Fibroblast of skin of right quadriceps (primary cell): ENCODE measurements at regions not wholly inside any gene's neighbourhood (a gene's known extent, or its start where the extent isn't known, plus 50 kb on each side); places are given as distances from the start of the nearest gene placed in this dataset.

ENCODE experiments used
- DNase-seq: peaks from one replicate; pipeline ENCODE4 v3.0.0-alpha.2; 2013

DNA sequence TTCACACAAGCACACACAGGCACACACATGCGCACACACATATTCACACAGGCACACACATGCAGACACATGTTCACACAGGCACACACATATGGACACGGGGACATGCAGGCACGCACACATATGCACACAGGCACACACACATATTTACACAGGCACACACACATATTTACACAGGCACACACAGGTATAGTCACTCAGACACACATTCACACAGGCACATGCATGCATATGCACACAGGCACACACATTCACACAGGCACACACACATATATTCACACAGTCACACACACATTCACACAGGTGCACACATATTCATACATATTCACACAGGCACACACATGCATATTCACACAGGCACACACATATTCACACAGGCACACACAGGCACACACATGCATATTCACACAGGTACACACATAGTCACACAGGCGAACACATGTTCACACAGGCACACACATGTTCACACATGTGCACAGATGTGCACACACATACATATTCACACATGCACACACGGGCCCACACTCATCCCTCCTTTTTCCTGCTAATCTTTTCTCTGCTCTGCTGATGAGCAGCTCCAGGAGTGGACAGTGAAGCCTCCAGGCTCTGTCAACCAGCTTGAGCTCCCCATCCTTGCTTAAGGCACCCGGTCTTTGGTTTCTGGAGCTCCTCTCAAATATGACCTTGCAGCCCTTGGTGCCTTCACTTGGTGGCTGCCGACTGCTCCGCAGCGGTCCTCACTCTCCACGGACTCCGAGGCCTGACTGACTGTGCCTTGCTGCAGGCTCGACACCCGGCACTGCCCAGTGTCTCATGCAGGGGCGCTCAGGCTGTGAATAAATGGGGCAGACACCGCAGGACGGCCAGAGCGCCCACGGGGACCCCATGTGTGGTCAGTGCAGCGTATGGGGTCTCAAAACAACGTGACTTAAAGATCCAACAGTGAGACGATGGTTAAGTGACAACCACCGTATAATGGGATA lies 581.2 kb upstream of the MGMT start:
- no peak for DNase-seq

DNA sequence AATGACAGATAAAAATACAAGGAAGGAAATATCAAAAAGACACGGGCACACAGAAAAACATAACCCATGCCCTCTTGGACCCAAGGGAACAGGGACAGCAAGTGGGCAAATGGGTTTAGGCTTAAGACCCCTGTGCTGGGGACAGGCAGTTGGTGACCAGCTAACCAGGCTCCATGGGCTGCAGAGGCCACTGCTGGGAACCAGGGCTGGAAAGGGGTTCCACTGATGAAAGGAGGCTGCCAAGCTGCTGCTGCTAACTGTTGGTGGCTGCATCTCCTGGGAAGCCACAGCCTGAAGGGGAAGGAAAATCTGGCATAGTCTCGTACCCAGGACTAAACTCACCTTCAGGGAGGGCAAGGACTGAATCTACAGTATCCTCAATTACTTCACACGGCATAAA lies 579.2 kb upstream of the MGMT start:
- no peak for DNase-seq

DNA sequence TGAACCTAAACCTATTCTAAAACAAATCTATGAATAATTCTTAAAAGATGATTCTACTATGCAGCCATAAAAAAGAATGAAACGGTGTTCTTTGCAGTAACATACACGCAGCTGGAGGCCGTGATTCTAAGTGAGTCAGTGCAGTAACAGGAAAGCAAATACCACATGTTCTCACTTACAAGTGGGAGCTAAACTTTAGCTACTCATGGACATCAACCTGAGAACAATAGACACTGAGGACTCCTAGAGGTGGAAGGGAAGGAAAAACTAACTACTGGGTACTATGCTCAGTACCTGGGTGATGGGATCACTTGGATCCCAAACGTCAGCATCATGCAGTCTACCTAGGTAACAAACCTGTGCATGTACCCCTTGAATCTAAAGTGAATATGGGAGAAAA lies 575.0 kb upstream of the MGMT start:
- no peak for DNase-seq

DNA sequence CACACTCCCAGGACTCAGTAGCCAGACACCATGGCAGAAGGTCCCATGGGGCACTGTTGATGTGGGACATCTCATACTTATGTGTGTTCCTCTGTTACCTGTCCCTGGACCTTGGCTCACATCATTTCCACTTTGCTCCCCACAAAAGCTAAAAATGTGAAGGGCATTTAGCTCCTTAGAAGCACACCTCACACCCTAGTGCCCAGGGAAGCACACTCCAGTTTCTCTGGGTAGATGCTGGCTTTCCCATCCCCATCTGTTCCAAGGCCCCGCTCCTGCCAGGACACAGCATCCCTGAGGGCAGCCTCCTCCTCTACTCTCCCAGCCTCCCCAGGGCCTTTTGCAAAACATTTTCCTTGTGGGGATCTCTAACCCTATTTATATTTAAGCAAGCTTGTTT lies 572.4 kb upstream of the MGMT start:
- no peak for DNase-seq

- DNase-seq, result no peak
Measured at GRCh38 chr10:128895473-128895872, 571.6 kb upstream of the MGMT start.

DNA sequence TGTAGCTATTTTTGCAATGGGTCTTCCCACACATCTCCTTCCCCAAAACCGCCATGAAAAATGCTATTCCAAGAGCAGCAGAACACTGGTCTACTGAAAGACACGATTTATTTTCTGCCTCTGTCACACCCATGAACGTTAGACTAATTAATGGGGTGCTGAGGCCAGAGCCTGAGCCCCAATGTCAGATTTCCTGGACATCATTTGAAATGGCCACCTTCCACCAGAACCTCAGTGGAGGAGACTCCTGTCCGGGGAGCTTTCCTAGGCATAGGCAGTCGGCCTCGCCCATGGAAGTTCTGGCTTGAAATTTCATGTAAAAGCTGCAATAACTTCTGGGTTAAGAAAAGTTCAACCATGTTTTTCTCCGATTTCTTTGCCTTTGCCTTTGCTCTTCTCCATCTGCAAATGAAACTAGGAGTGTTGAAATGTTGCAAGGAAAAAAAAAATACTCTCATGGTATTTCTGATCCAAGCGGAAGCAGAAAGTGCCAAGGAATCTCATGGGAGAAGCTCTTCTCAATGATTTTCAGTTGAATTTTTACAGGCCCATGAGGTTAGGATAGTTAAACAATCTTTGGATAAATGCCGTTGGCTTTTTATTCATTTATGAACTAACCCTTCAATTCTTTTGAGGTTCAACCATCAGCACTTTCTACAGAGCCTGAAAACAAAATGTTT lies 570.8 kb upstream of the MGMT start:
- no peak for DNase-seq

DNA sequence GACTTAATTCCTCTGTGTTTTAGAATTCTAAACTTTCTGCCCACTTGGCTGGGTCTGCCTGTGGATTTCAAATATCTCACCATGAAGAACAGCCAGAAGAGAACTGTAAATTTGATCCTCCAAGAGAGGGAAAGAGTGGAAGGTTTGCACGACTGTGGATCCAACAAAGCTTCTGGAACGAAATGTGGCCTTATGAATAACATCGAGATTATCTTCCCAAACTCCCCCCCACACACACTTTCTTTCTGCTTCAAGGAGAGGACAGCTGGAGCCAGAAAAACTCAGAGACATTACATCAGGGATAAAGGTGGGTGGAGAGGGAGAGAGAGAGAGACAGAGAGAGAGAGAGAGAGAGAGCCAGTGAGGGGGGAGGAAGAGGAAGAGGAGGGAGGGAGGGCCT lies 570.1 kb upstream of the MGMT start:
- DNase-seq, result no peak

- DNase-seq, result no peak
Measured at GRCh38 chr10:128897401-128898129, 569.5 kb upstream of the MGMT start.

GRCh38 chr10:128898133-128898915 lies 568.7 kb upstream of the MGMT start:
- no peak for DNase-seq

DNA sequence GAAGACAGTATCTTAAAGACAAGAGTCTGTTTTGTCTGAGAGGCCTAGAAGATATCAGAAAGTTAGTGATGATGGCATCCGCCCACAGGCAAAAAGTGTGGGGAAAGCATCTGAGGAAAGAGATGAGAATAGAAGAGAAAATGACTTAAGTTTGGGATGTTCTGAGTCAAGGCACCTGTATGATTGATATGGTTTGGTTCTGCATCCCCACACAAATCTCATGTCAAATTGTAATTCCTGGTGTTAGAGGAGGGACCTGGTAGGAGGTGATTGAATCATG lies 568.2 kb upstream of the MGMT start:
- no peak for DNase-seq

GRCh38 chr10:128900456-128900855 lies 566.6 kb upstream of the MGMT start:
- no peak for DNase-seq

DNA sequence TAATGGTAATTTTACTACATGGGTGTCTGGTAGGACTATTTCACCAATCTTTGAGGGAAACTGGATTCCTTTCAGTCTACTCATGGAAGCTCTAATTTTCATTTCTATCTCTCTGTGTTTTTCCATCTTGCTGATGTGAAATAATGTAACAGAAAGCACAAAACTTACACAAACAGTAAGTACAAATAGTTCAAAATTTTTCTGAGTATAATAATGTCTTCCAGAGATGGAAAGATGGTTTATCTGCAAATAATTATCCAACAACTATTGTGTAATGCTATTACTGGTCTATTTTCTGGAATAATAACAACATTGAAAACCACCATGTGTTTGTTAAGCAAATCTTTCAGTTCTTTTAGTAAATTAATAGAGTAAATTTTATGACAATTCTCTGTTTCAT lies 565.8 kb upstream of the MGMT start:
- no peak for DNase-seq

DNA sequence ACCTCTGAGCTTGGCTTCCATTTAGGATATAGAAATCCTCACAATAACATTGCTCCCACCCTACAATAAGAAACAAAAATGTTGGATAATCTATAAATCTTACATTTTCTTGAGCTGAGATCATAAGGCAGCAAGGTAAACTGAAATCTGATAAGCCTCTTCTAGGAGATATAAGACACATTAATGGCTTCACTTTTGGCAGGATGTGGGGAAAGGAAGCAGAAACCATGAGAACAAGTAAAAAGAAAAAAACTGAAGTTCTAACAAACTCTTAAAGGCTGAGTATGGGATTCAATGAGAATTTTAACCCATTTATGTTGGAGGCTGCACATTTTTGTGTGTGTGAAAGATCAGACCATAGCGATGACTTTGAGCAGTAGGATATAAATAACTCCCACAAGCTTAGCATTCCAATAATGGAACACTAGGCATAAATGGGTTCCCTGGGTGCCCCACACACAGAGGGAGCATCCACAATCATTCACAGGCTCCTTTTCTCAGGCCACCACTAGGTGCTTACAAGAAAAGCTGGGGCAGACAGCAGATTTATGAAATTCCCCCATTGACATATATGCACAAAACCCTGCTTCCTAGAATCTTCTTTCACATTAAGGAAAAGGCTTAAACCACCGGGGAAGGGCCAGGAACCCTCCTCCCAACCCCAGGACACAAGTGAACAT lies 564.9 kb upstream of the MGMT start:
- DNase-seq, result no peak

DNA sequence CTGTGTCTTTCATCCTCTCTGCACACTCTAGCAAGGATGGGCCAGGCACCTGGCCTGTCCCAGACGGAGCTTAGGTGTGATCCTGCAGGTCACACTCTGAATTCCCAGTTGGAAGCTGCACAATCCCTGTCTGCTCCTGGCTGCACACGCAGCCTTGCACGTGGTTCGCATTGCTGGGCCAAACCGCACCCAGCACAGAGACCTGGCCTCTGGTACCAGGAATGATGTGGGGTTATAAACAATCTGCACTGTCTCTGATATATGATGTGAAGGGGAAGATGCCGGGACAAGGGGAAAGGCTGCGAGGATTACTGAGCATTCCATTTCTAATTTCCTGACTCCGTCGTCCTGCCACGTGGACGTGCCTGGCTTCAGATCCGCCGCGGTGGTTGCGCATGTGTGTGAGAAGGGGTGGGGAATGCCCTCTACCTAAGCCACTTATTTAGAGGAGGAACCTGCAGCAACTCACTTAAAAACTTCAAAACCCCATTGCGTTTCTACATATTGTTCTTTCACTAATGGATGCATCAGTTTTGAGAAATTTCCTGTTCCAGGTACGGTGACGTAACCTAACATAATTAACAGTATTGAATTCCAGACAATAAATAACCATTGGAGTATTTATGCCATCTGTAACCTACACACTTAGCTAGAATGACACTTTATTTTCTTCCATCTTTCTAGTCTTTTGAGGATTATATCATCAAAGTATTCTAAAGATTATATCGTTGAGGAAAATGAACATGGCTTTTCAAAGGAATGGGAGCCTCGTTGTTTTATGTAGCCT lies 559.7 kb upstream of the MGMT start:
- no peak for DNase-seq

- peak; percentile 17 for DNase-seq
Measured at GRCh38 chr10:128908099-128908498, 558.9 kb upstream of the MGMT start.

GRCh38 chr10:128908499-128908898 lies 558.5 kb upstream of the MGMT start:
- no peak for DNase-seq

- no peak for DNase-seq
Measured at GRCh38 chr10:128912568-128913311, 554.3 kb upstream of the MGMT start.

DNA sequence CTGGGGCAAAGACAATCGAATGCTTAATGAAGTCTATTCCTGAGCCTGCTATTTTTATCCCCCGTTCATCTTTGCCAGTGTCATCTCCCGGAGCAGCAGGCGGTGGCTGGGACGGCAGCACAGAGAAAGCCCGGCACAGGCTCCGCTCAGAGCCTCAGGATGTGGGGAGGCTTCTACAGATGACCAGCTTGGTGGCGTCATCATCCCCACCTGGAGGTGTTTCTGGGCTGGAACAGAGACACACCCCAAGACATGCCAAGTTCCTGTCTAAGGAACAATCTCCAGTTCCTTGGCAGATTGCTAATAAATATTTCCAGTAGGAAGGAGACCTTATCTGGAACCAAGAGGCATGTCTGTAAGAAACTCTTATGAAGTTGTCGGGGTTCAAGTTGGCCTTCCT lies 552.4 kb upstream of the MGMT start:
- DNase-seq, result no peak

DNA sequence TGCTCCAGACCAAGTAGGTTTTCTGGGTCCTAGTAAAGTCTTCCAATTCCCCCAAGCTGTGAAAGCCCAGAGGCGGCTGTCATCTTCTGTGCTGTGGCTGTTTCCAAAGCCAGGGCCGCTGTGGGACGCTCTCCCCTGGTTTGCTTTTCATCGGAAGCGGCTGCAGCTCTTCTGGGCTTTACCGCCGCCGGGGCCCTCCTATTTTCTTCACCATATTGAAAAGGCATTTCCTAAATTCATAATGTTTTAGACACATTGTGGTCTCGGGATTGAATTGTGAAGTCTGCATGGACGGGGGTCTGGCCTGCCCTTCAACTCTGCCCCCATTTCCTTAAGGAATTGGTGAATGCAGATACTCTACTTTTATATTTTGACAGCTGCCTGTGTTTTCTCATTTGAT lies 551.4 kb upstream of the MGMT start:
- no peak for DNase-seq

- DNase-seq, result no peak
Measured at GRCh38 chr10:128916383-128916782, 550.7 kb upstream of the MGMT start.
